GM23338 (cell line): ENCODE measurements at regions not wholly inside any gene's neighbourhood (a gene's known extent, or its start where the extent isn't known, plus 50 kb on each side); places are given as distances from the start of the nearest gene placed in this dataset.

Experiments used
- CREB1 ChIP-seq: fragments of 250-450 bp; sonication (Bioruptor Pico); IDR thresholded peaks from 2 replicates; pipeline ENCODE4 v1.5.0; 2020; ENCODE audit warnings: low read depth, mild to moderate bottlenecking, moderate library complexity
- CTCF ChIP-seq, 2 experiments: fragments of 200-600 bp in 1 of 2; sonication (generic) in 1 of 2; conservative IDR thresholded peaks; 2 replicates each; pipeline versions ENCODE4 v1.5.1 to v1.6.1; 2016 to 2017; ENCODE audit warnings: antibody characterized with exemption in 2 of 2, low read depth in 2 of 2, mild to moderate bottlenecking in 2 of 2, moderate library complexity in 1 of 2
- EZH2 ChIP-seq: fragments of 200-600 bp; sonication (generic); IDR thresholded peaks from one replicate; pipeline ENCODE4 v1.8.0; 2017; ENCODE audit warnings: antibody characterized with exemption, mild to moderate bottlenecking, low read depth; ENCODE audit not compliant: unreplicated experiment
- EZH2phosphoT487 ChIP-seq: fragments of 200-600 bp; sonication (generic); IDR thresholded peaks from one replicate; pipeline ENCODE4 v1.8.1; 2018; ENCODE audit warnings: antibody characterized with exemption; ENCODE audit not compliant: unreplicated experiment
- JUNB ChIP-seq: IDR thresholded peaks from one replicate; pipeline ENCODE4 v1.6.1; 2016; ENCODE audit warnings: antibody characterized with exemption; ENCODE audit not compliant: unreplicated experiment
- NANOG ChIP-seq: IDR thresholded peaks from 2 replicates; pipeline ENCODE4 v1.6.1; 2016; ENCODE audit warnings: antibody characterized with exemption, borderline replicate concordance
- POLR2AphosphoS5 ChIP-seq: IDR thresholded peaks from 2 replicates; pipeline ENCODE4 v1.6.1; 2016; ENCODE audit warnings: antibody characterized with exemption, low read depth
- STAT1 ChIP-seq: IDR thresholded peaks from one replicate; pipeline ENCODE4 v1.6.1; 2016; ENCODE audit warnings: antibody characterized with exemption; ENCODE audit not compliant: unreplicated experiment
- ZNF114 ChIP-seq: fragments of 250-450 bp; sonication (Bioruptor Pico); IDR thresholded peaks from 2 replicates; pipeline ENCODE4 v1.5.0; 2020; ENCODE audit warnings: mild to moderate bottlenecking, moderate library complexity
- ZNF331 ChIP-seq: fragments of 250-450 bp; sonication (Bioruptor Pico); IDR thresholded peaks from 2 replicates; pipeline ENCODE4 v1.5.0; 2020; ENCODE audit warnings: low read depth, mild to moderate bottlenecking, moderate library complexity
- TF ChIP-seq, protein P1 (sequence below): IDR thresholded peaks from 2 replicates; pipeline ENCODE4 v1.6.1; 2016; ENCODE audit warnings: antibody characterized with exemption
- TF ChIP-seq, protein P2 (sequence below): IDR thresholded peaks from one replicate; pipeline ENCODE4 v1.6.1; 2018; ENCODE audit warnings: antibody characterized with exemption; ENCODE audit not compliant: unreplicated experiment
- TF ChIP-seq, protein P3 (sequence below): fragments of 250-450 bp; sonication (Bioruptor Pico); IDR thresholded peaks from 2 replicates; pipeline ENCODE4 v1.5.0; 2020; ENCODE audit warnings: mild to moderate bottlenecking, moderate library complexity

- TF ChIP-seq CTCF (conservative IDR thresholded peaks at IDR 0.05; ENCODE audit: low read depth in 2 of 2) (no peak), CREB1 (CRISPR knock-in tag) (no peak), EZH2 (no peak), POLR2AphosphoS5 (no peak), NANOG (no peak), JUNB (no peak), EZH2phosphoT487 (no peak), ZNF331 (no peak), ZNF114 (CRISPR knock-in tag) (no peak), STAT1 (no peak)
- TF ChIP-seq, protein P1, sequence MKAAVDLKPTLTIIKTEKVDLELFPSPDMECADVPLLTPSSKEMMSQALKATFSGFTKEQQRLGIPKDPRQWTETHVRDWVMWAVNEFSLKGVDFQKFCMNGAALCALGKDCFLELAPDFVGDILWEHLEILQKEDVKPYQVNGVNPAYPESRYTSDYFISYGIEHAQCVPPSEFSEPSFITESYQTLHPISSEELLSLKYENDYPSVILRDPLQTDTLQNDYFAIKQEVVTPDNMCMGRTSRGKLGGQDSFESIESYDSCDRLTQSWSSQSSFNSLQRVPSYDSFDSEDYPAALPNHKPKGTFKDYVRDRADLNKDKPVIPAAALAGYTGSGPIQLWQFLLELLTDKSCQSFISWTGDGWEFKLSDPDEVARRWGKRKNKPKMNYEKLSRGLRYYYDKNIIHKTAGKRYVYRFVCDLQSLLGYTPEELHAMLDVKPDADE = no peak
- TF ChIP-seq, protein P2, sequence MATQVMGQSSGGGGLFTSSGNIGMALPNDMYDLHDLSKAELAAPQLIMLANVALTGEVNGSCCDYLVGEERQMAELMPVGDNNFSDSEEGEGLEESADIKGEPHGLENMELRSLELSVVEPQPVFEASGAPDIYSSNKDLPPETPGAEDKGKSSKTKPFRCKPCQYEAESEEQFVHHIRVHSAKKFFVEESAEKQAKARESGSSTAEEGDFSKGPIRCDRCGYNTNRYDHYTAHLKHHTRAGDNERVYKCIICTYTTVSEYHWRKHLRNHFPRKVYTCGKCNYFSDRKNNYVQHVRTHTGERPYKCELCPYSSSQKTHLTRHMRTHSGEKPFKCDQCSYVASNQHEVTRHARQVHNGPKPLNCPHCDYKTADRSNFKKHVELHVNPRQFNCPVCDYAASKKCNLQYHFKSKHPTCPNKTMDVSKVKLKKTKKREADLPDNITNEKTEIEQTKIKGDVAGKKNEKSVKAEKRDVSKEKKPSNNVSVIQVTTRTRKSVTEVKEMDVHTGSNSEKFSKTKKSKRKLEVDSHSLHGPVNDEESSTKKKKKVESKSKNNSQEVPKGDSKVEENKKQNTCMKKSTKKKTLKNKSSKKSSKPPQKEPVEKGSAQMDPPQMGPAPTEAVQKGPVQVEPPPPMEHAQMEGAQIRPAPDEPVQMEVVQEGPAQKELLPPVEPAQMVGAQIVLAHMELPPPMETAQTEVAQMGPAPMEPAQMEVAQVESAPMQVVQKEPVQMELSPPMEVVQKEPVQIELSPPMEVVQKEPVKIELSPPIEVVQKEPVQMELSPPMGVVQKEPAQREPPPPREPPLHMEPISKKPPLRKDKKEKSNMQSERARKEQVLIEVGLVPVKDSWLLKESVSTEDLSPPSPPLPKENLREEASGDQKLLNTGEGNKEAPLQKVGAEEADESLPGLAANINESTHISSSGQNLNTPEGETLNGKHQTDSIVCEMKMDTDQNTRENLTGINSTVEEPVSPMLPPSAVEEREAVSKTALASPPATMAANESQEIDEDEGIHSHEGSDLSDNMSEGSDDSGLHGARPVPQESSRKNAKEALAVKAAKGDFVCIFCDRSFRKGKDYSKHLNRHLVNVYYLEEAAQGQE = no peak
- TF ChIP-seq, protein P3, sequence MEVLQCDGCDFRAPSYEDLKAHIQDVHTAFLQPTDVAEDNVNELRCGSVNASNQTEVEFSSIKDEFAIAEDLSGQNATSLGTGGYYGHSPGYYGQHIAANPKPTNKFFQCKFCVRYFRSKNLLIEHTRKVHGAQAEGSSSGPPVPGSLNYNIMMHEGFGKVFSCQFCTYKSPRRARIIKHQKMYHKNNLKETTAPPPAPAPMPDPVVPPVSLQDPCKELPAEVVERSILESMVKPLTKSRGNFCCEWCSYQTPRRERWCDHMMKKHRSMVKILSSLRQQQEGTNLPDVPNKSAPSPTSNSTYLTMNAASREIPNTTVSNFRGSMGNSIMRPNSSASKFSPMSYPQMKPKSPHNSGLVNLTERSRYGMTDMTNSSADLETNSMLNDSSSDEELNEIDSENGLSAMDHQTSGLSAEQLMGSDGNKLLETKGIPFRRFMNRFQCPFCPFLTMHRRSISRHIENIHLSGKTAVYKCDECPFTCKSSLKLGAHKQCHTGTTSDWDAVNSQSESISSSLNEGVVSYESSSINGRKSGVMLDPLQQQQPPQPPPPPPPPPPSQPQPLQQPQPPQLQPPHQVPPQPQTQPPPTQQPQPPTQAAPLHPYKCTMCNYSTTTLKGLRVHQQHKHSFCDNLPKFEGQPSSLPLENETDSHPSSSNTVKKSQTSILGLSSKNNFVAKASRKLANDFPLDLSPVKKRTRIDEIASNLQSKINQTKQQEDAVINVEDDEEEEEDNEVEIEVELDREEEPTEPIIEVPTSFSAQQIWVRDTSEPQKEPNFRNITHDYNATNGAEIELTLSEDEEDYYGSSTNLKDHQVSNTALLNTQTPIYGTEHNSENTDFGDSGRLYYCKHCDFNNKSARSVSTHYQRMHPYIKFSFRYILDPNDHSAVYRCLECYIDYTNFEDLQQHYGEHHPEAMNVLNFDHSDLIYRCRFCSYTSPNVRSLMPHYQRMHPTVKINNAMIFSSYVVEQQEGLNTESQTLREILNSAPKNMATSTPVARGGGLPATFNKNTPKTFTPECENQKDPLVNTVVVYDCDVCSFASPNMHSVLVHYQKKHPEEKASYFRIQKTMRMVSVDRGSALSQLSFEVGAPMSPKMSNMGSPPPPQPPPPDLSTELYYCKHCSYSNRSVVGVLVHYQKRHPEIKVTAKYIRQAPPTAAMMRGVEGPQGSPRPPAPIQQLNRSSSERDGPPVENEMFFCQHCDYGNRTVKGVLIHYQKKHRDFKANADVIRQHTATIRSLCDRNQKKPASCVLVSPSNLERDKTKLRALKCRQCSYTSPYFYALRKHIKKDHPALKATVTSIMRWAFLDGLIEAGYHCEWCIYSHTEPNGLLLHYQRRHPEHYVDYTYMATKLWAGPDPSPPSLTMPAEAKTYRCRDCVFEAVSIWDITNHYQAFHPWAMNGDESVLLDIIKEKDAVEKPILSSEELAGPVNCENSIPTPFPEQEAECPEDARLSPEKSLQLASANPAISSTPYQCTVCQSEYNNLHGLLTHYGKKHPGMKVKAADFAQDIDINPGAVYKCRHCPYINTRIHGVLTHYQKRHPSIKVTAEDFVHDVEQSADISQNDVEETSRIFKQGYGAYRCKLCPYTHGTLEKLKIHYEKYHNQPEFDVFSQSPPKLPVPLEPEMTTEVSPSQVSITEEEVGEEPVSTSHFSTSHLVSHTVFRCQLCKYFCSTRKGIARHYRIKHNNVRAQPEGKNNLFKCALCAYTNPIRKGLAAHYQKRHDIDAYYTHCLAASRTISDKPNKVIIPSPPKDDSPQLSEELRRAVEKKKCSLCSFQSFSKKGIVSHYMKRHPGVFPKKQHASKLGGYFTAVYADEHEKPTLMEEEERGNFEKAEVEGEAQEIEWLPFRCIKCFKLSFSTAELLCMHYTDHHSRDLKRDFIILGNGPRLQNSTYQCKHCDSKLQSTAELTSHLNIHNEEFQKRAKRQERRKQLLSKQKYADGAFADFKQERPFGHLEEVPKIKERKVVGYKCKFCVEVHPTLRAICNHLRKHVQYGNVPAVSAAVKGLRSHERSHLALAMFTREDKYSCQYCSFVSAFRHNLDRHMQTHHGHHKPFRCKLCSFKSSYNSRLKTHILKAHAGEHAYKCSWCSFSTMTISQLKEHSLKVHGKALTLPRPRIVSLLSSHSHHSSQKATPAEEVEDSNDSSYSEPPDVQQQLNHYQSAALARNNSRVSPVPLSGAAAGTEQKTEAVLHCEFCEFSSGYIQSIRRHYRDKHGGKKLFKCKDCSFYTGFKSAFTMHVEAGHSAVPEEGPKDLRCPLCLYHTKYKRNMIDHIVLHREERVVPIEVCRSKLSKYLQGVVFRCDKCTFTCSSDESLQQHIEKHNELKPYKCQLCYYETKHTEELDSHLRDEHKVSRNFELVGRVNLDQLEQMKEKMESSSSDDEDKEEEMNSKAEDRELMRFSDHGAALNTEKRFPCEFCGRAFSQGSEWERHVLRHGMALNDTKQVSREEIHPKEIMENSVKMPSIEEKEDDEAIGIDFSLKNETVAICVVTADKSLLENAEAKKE = no peak
Measured at GRCh38 chr12:78446555-78446954, 418.0 kb upstream of the SYT1 start.
